ENCODE measurements at regions not wholly inside any gene's neighbourhood (a gene's known extent, or its start where the extent isn't known, plus 50 kb on each side); places are given as distances from the start of the nearest gene placed in this dataset.

GRCh38 chr11:116414357-116414880 is 358.4 kb downstream of the BUD13 start:
- TF ChIP-seq, protein P1, sequence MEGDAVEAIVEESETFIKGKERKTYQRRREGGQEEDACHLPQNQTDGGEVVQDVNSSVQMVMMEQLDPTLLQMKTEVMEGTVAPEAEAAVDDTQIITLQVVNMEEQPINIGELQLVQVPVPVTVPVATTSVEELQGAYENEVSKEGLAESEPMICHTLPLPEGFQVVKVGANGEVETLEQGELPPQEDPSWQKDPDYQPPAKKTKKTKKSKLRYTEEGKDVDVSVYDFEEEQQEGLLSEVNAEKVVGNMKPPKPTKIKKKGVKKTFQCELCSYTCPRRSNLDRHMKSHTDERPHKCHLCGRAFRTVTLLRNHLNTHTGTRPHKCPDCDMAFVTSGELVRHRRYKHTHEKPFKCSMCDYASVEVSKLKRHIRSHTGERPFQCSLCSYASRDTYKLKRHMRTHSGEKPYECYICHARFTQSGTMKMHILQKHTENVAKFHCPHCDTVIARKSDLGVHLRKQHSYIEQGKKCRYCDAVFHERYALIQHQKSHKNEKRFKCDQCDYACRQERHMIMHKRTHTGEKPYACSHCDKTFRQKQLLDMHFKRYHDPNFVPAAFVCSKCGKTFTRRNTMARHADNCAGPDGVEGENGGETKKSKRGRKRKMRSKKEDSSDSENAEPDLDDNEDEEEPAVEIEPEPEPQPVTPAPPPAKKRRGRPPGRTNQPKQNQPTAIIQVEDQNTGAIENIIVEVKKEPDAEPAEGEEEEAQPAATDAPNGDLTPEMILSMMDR (IDR thresholded peaks at IDR 0.05): no peak
- TF ChIP-seq POLR2A (IDR thresholded peaks at IDR 0.05) (no peak), POLR2AphosphoS5 (IDR thresholded peaks at IDR 0.05) (peak; percentile 21 to 36 (median 28))
